Activated gamma-delta T cell treated with anti-CD3 and anti-CD28 coated beads, Interleukin-2, amount 50 U/mL, for 16 hours (primary cell): ENCODE measurements at regions not wholly inside any gene's neighbourhood (a gene's known extent, or its start where the extent isn't known, plus 50 kb on each side); places are given as distances from the start of the nearest gene placed in this dataset.

Experiments
- DNase-seq: peaks from one replicate; pipeline ENCODE4 v3.0.0-alpha.2; 2020; ENCODE audit warnings: low read depth

- no peak for DNase-seq
Measured at GRCh38 chr12:59044791-59045190, 124.5 kb upstream of the LRIG3 start.

GRCh38 chr12:59041241-59042121, 121.2 kb upstream of the LRIG3 start:
- DNase-seq = no peak

- no peak for DNase-seq
Measured at GRCh38 chr12:59040656-59041055, 120.4 kb upstream of the LRIG3 start.

GRCh38 chr12:59040043-59040442, 119.7 kb upstream of the LRIG3 start:
- DNase-seq = no peak

- no peak for DNase-seq
Measured at GRCh38 chr12:59039005-59039404, 118.7 kb upstream of the LRIG3 start.

GRCh38 chr12:59036973-59037762, 116.9 kb upstream of the LRIG3 start:
- no peak for DNase-seq

GRCh38 chr12:59036347-59036746, 116.0 kb upstream of the LRIG3 start:
- no peak for DNase-seq

GRCh38 chr12:59031313-59031712, 111.0 kb upstream of the LRIG3 start:
- DNase-seq = no peak

- DNase-seq = no peak
Measured at GRCh38 chr12:59030415-59030814, 110.1 kb upstream of the LRIG3 start.

- no peak for DNase-seq
Measured at GRCh38 chr12:59027199-59027598, 106.9 kb upstream of the LRIG3 start.

GRCh38 chr12:59023861-59024424, 103.6 kb upstream of the LRIG3 start:
- DNase-seq = no peak

- DNase-seq = no peak
Measured at GRCh38 chr12:59020073-59020946, 100.0 kb upstream of the LRIG3 start.

GRCh38 chr12:59014885-59015284, 94.6 kb upstream of the LRIG3 start:
- DNase-seq = no peak

- peak; percentile 0 for DNase-seq
Measured at GRCh38 chr12:59010941-59011340, 90.6 kb upstream of the LRIG3 start.

GRCh38 chr12:59010118-59010517, 89.8 kb upstream of the LRIG3 start:
- DNase-seq = no peak

- no peak for DNase-seq
Measured at GRCh38 chr12:59007620-59008019, 87.3 kb upstream of the LRIG3 start.

GRCh38 chr12:59005193-59005955, 85.1 kb upstream of the LRIG3 start:
- DNase-seq = no peak

- DNase-seq = no peak
Measured at GRCh38 chr12:59004456-59004855, 84.2 kb upstream of the LRIG3 start.

GRCh38 chr12:58995666-58996363, 75.5 kb upstream of the LRIG3 start:
- DNase-seq = no peak

GRCh38 chr12:58988643-58989344, 68.5 kb upstream of the LRIG3 start:
- no peak for DNase-seq
